Gastrocnemius medialis (tissue), 4 donors: ENCODE measurements at regions not wholly inside any gene's neighbourhood (a gene's known extent, or its start where the extent isn't known, plus 50 kb on each side); places are given as distances from the start of the nearest gene placed in this dataset.

Source experiments
- ATAC-seq, 2 donors: fragments of 150-250 bp; one replicate each; pipeline ENCODE4 v1.9.1; 2016
- DNase-seq, 2 donors: peaks; one replicate each; pipeline ENCODE4 v3.0.0-alpha.2; 2019
- H3K27ac ChIP-seq, 4 donors: fragments of 200-600 bp; sonication (generic); 1 replicate in 1 of 4; 2 replicates in 3 of 4; pipeline ENCODE4 v1.5.1; 2016 to 2018; ENCODE audit warnings: mild to moderate bottlenecking in 2 of 4, moderate library complexity in 1 of 4
- H3K27me3 ChIP-seq, 3 donors: fragments of 200-600 bp; sonication (generic) in 2 of 3; 1 replicate in 1 of 3; 2 replicates in 2 of 3; pipeline versions ENCODE4 v1.5.1 to v1.6.0; 2016 to 2019; ENCODE audit warnings: mild to moderate bottlenecking in 1 of 3, moderate library complexity in 1 of 3
- H3K36me3 ChIP-seq, 2 donors: fragments of 200-600 bp; sonication (generic) in 1 of 2; one replicate each; pipeline ENCODE4 v1.5.1; 2017 to 2018
- H3K4me1 ChIP-seq, 2 donors: fragments of 200-600 bp; sonication (generic) in 1 of 2; one replicate each; pipeline ENCODE4 v1.5.1; 2016 to 2017; ENCODE audit warnings: mild to moderate bottlenecking in 2 of 2
- H3K4me3 ChIP-seq, 4 donors: fragments of 200-600 bp; sonication (generic) in 3 of 4; 1 replicate in 1 of 4; 2 replicates in 3 of 4; pipeline ENCODE4 v1.5.1; 2016 to 2019; ENCODE audit warnings: mild to moderate bottlenecking in 2 of 4
- H3K9me3 ChIP-seq, 3 donors: fragments of 200-600 bp; sonication (generic) in 2 of 3; 1 replicate in 1 of 3; 2 replicates in 2 of 3; pipeline ENCODE4 v1.5.1; 2016 to 2019
- CTCF ChIP-seq, 5 experiments: fragments of 450-650 bp in 3 of 5; fragments of 200-600 bp in 2 of 5; sonication (generic) in 2 of 5; IDR thresholded peaks in 4 of 5; conservative IDR thresholded peaks in 1 of 5; 1 replicate in 4 of 5; 2 replicates in 1 of 5; pipeline ENCODE4 v1.5.1; 2016 to 2019; ENCODE audit warnings: antibody characterized with exemption in 5 of 5, mild to moderate bottlenecking in 3 of 5, moderate library complexity in 3 of 5
- POLR2A ChIP-seq, 2 donors: fragments of 450-650 bp; IDR thresholded peaks; one replicate each; pipeline ENCODE4 v1.6.1; 2017; ENCODE audit warnings: antibody characterized with exemption in 2 of 2, mild to moderate bottlenecking in 2 of 2, moderate library complexity in 2 of 2
- in situ Hi-C, 4 donors: fragments of 200-750 bp; cut with MboI; loops; one replicate each; pipeline versions ENCODE4 v1.15.0 to v1.8.0; 2017; ENCODE audit warnings: low sequenced_read_pairs in 4 of 4
- intact Hi-C: fragments of 100-400 bp; cut with DNase I; formaldehyde crosslinking; loops from one replicate; pipeline ENCODE4 v1.15.1; 2023; ENCODE audit warnings: low total_unique reads

- no peaks in the 10 kb centered on the region for H3K27me3 ChIP-seq
- no peaks in the 10 kb centered on the region for H3K9me3 ChIP-seq
- in situ Hi-C loops: no loop called here
- intact Hi-C loops: no loop called here
- peaks cover 0 to 6% of the 10 kb centered on the region in 2 donors for H3K36me3 ChIP-seq
- H3K27ac ChIP-seq: no peak overlapping the region
- DNase-seq: no peak
- TF ChIP-seq POLR2A (IDR thresholded peaks at IDR 0.05): no peak
- no peak for TF ChIP-seq CTCF (IDR thresholded peaks at IDR 0.05 in 4 of 5, conservative IDR thresholded peaks at IDR 0.05 in 1 of 5)
- ATAC-seq: no peak
- no peaks in the 10 kb centered on the region for H3K4me1 ChIP-seq
- no peak overlapping the region for H3K4me3 ChIP-seq
These were observed 91.6 kb downstream of the HYCC1 start for GRCh38 chr7:22922307-22922706.

- in situ Hi-C loops: no loop called here
These were observed 92.4 kb downstream of the HYCC1 start for GRCh38 chr7:22921386-22922086.

GRCh38 chr7:22920672-22921071 lies 93.3 kb downstream of the HYCC1 start:
- intact Hi-C loops: no loop called here
- Histone ChIP-seq H3K4me1 (no peaks in the 10 kb centered on the region), H3K9me3 (no peaks in the 10 kb centered on the region), H3K36me3 (peaks cover 0 to 6% of the 10 kb centered on the region in 2 donors), H3K4me3 (no peak overlapping the region), H3K27me3 (no peaks in the 10 kb centered on the region), H3K27ac (no peak overlapping the region)
- in situ Hi-C loops: no loop called here
- TF ChIP-seq CTCF (IDR thresholded peaks at IDR 0.05 in 4 of 5, conservative IDR thresholded peaks at IDR 0.05 in 1 of 5) (no peak), POLR2A (IDR thresholded peaks at IDR 0.05) (no peak)
- DNase-seq (no peak), ATAC-seq (no peak)

More at GRCh38 chr7:22921386-22922086, 92.4 kb downstream of the HYCC1 start:
- TF ChIP-seq POLR2A (IDR thresholded peaks at IDR 0.05) (no peak), CTCF (IDR thresholded peaks at IDR 0.05 in 4 of 5, conservative IDR thresholded peaks at IDR 0.05 in 1 of 5) (no peak)
- Histone ChIP-seq H3K4me3 (no peak overlapping the region), H3K27ac (no peak overlapping the region), H3K9me3 (no peaks in the 10 kb centered on the region), H3K27me3 (no peaks in the 10 kb centered on the region), H3K4me1 (no peaks in the 10 kb centered on the region), H3K36me3 (peaks cover 0 to 6% of the 10 kb centered on the region in 2 donors)
- intact Hi-C loops: no loop called here
- ATAC-seq (no peak), DNase-seq (no peak)

GRCh38 chr7:22913158-22913557 lies 90.5 kb upstream of the TOMM7 start:
- intact Hi-C loops: no loop called here
- Histone ChIP-seq H3K27ac (no peak overlapping the region), H3K9me3 (no peaks in the 10 kb centered on the region), H3K4me1 (peaks cover 20 to 21% of the 10 kb centered on the region in 2 donors), H3K27me3 (no peaks in the 10 kb centered on the region), H3K4me3 (no peak overlapping the region), H3K36me3 (no peaks in the 10 kb centered on the region)
- TF ChIP-seq POLR2A (IDR thresholded peaks at IDR 0.05) (no peak), CTCF (IDR thresholded peaks at IDR 0.05 in 4 of 5, conservative IDR thresholded peaks at IDR 0.05 in 1 of 5) (no peak)
- in situ Hi-C loops: no loop called here
- DNase-seq (no peak), ATAC-seq (no peak)
